ENCODE measurements at regions not wholly inside any gene's neighbourhood (a gene's known extent, or its start where the extent isn't known, plus 50 kb on each side); places are given as distances from the start of the nearest gene placed in this dataset.
"Not testable (repeated sequence)": the region's sequence is repeated elsewhere in the genome, so short reads cannot be mapped to it uniquely, and the experiment has no call there.

- no peak for DNase-seq
These were observed 232.0 kb upstream of the STT3B start for GRCh38 chr3:31300456-31301443.

- no peak for DNase-seq
These were observed 230.4 kb upstream of the STT3B start for GRCh38 chr3:31302343-31302742.

DNA sequence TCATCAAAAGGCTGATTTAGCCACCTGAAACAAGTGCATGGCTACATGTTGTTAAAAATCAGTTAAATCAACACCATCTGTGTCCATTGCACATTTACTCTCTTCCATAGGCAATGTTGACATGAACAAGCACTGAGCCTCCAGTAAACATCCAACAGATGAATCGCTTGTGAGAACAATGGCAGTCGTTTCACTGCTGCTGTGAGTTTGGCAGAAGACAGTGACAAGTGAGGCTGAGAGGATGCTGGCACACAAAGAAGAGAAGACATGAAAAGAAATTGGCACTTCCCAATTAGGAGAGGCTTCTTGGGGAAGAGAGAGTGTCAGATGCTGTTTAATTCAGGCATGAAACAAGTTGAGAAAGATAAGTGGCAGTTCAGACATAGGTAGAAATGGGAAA lies 227.4 kb upstream of the STT3B start:
- DNase-seq: no peak

- no peak for DNase-seq
These were observed 225.5 kb upstream of the STT3B start for GRCh38 chr3:31307131-31307785.

DNA sequence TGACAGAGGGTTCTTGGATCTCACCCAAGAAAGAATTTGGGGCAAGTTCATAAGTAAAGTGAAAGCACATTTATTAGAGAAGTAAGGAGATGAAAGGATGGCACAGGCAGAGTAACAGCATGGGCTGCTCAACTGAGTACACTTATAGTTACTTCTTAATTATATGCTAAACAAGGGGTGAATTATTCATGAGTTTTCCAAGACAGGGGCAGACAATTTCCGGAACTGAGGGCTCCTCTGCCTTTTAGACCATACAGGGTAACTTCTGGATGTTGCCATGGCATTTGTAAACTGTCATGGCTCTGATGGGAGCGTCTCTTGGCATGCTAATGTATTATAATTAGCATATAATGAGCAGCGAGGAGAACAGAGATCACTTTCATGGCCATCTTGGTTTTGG lies 221.2 kb upstream of the STT3B start:
- DNase-seq: no peak

GRCh38 chr3:31312400-31312799 lies 220.3 kb upstream of the STT3B start:
- no peak for DNase-seq

DNA sequence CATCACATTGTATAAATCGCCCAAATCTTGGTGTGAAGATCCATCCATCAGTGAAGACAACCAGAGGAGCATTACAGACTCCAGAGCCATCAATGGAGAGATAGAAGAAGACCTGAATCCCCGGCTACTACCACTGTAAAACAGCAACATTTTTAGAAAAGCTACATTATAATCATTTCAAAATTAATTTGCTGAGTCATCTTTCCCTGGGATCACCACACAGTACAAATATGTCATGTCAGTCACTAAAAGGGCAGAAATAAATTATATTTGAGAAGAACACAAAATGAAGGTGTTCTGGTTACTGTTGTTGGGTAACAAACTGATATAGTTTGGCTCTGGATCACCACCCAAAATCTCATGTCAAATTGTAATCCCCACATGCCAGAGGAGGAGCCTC lies 218.5 kb upstream of the STT3B start:
- no peak for DNase-seq

GRCh38 chr3:31319332-31319731 lies 213.4 kb upstream of the STT3B start:
- no peak for DNase-seq

GRCh38 chr3:31321620-31322019 lies 211.1 kb upstream of the STT3B start:
- no peak for DNase-seq

GRCh38 chr3:31322460-31322859 lies 210.3 kb upstream of the STT3B start:
- no peak for DNase-seq

GRCh38 chr3:31327826-31328357 lies 204.8 kb upstream of the STT3B start:
- DNase-seq: not testable (repeated sequence)

- DNase-seq: no peak
These were observed 201.4 kb upstream of the STT3B start for GRCh38 chr3:31331278-31331677.

DNA sequence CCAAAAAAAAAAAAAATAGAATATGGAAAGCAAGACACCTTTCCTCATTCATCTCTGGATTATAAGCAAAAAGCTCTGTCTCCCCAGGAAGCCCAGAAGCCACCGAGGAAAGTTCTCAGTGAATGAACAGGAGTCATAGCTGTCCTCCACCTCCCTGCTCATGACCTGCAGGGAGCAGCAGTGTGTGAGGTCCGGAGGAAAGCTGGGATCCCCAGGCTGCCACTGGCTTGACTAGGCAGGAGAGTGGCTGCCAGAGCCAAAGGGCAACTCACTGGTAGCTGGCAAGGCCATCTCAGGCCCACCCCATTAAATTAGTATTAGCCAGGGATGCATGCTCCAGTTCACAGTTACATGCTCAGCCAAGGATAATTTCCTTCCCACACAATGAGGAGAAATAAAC lies 191.6 kb upstream of the STT3B start:
- DNase-seq: no peak

- DNase-seq: no peak
These were observed 189.7 kb upstream of the STT3B start for GRCh38 chr3:31343075-31343474.

DNA sequence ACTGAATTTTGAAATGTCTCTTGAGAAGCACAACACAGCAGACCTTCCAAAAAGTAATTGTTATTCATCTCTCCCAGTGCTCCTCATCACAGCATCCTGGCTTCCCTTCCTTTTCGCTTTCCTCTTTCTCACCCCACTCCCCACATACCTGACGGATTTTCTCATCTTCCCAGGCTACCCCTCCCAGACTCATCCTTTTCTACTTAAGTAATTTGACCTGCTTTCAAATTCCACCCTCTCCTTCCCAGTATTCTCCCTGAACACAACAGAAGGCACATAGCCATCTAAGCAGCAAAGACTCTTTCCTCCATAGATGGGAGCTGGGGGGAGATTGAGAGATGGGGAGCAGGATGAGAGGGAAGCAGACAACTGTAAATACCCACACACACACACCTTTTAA lies 187.1 kb upstream of the STT3B start:
- no peak for DNase-seq

- no peak for DNase-seq
These were observed 186.2 kb upstream of the STT3B start for GRCh38 chr3:31346542-31346979.

GRCh38 chr3:31349001-31349748 lies 183.6 kb upstream of the STT3B start:
- no peak for DNase-seq

- no peak for DNase-seq
These were observed 182.4 kb upstream of the STT3B start for GRCh38 chr3:31350307-31350706.

- DNase-seq: no peak
These were observed 180.4 kb upstream of the STT3B start for GRCh38 chr3:31352331-31352730.

GRCh38 chr3:31353166-31353565 lies 179.6 kb upstream of the STT3B start:
- no peak for DNase-seq

DNA sequence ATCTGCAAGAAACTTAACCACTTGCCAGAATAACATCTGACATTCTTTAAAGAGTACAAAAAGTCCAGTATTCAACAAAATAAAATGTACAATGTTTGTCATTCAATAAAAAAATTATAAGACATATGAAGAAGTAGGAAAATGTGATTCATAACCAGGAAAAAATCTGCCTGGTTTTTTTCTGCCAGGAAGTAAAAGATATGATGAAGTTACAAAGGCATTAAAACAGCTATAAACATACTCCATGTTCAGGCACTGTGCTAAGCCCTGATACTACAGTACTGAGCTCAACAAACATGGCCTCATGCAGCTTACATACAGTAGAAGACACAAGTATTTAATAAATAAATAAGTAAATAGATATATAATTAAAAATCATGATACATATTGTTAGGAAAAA lies 178.4 kb upstream of the STT3B start:
- no peak for DNase-seq

DNA sequence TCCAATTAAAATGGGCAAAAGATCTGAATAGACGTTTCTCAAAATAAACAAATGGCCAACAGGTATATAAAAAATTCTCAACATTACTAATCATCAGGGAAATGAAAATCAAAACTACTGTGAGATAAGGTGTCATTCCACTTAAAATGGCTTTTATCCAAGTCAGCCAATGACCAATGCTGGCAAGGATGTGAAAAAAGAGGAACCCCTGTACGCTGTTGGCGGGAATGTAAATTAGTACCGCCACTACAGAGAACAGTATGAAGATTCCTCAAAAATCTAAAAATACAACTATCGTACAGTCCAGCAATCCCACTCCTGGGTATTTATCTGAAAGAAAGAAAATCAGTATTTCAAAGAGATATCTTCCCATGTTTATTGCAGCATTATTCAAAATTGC lies 176.9 kb upstream of the STT3B start:
- DNase-seq: no peak

- DNase-seq: no peak
These were observed 175.8 kb upstream of the STT3B start for GRCh38 chr3:31356941-31357340.

All from CD4-positive, alpha-beta T cell treated with Interferon gamma for 1 hour (primary cell).